NCI-H1048 (cell line): ENCODE measurements at regions not wholly inside any gene's neighbourhood (a gene's known extent, or its start where the extent isn't known, plus 50 kb on each side); places are given as distances from the start of the nearest gene placed in this dataset.

Source experiments
- DNase-seq: peaks from one replicate; lab custom pipeline; 2025; lab: John Stamatoyannopoulos, UW

DNA sequence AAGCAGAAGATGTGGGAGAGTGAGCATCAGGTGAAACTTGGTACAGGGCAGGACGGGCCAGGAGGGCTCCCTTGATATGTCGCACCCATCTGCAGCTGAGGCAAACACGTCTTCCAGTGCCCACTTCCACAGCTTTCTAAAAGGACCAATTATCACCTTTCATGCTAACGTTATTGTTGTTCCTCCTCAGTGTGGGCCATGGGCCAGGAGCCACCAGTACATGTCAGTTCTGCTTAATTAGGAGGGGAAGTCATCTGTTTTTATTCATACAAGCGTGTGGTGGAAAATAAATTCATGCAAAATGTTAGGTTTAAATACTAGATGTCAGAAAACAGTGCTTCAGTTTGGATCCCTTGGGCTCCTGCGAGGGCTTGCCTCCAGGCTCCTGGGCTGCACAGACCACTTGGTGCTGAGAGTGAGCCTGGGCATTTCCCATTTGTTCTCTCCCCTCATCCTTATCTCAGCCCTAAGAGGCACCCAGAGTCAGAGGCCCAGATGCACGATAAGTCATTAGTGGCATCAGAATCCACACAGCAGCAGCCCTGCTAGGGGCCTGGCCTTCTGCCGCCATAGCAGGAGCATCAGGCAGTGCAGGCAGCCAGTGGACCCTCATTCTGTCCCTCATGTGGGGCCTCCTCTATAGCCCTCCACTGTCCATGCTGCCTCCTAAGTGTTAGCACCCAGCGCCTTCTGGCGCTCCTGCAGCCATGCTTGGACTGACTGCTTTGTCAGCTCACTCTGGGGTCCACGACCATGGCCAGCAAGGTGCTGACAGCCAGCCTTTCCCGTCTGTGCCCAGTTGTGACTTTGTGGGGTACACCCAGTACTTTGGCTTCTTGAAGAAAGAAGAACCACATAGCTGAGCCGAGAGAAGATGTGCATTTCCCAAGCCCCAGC lies 539.8 kb upstream of the RAB6C start:
- no peak for DNase-seq

GRCh38 chr2:129441610-129442009 lies 537.9 kb upstream of the RAB6C start:
- DNase-seq = no peak

- DNase-seq = no peak
Measured at GRCh38 chr2:129443235-129443864, 536.1 kb upstream of the RAB6C start.

DNA sequence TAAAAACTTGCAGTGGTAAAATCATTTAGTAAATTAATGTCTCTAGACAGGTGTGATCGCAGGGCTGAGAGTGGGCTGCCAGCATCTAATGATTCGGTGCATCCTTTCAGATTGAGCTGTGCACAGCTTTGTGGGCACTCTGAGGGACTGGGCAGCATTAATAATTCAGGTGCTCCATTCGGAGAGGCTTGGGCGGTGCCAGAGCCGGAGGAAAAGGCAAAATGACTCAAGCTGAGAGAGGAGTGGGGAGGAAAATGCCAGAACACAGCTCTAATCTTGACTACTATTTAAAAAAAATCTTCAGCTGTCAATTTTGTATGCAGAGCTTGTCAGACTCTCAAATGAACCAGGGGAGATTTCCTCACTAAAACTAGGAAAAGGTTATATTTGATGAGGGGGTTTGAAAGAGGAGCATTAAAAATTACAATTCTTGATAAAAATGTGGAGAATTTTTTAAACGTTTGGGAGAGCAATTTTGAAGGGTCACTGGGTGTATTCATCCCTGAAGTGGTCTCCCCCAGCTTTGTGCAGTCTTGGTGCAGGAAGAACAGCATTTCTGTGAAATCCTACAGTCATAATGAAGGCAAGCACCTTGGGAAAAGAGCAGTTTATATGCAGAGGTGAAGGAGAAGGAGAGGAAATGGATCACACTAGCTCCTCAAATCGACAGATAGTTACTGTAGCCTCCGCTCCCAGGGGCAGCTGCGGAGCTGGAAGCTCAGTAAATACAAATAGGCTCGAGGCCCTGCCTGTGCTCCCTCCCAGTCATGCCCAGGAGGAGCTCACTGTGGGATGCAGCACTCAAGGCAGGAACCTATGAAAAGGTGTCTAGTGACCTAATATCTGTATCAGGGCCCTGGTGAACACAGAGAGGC lies 535.4 kb upstream of the RAB6C start:
- DNase-seq = no peak

- no peak for DNase-seq
Measured at GRCh38 chr2:129444751-129445150, 534.7 kb upstream of the RAB6C start.

DNA sequence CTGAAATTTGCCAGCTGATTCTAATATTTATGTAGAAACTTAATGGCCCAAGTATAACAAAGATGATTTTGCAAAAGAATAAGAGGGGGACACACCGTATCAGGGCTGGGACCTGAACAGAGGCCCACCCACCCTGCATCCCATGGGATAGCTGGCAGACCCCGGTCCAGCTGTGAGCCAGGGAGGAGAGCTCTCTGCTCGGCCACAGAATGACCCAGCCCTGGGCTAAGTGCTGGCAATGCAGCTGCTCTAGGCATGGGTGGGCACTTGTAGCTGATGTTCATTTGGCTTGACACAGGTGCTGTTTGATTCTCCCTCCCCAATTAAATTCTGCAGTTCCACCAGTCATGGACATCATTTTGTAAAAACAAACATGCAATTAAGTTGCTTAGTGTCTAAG lies 522.8 kb upstream of the RAB6C start:
- DNase-seq = no peak

GRCh38 chr2:129457277-129457818 lies 522.1 kb upstream of the RAB6C start:
- DNase-seq = no peak

DNA sequence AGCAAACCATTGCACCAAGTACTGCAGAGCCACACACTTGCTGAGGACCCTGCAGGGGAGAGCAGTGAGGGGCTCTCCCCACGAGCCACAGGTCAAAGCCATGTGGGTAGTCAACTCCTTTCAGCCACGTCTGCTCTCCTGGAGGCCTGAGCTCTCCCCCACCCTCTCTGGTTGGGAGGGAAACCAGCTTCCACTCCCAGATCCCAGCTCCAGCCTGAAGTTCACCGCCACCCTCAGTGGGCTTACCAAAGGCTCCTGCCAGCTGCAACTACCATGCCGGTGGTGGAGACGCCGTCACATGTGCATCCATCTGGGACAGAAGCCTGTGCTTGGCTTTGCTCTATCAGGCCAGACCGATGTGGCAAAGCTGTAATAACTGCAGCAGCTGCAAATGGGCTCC lies 521.5 kb upstream of the RAB6C start:
- no peak for DNase-seq

GRCh38 chr2:129458436-129458835 lies 521.0 kb upstream of the RAB6C start:
- DNase-seq = no peak

GRCh38 chr2:129459200-129459876 lies 520.1 kb upstream of the RAB6C start:
- DNase-seq = no peak

DNA sequence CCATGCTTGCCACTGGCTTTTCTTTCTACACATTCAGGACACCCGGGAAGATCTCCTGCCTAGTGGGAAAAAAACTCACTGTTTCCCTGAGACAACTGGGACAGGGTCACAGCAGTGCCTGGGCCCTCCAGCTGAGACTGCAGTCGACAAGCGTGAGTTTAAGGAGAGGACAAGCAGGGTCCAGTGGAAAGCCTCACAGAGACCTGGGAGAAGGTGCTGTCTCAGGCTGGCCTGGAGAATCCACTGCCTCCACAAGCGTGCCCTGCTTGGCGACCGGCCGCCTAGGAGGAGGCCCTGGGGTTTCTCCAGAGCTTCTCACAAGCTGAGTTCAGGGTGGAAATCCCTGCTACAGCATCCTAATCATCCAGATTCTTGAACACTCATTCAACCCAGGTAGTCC lies 519.6 kb upstream of the RAB6C start:
- no peak for DNase-seq

- DNase-seq = no peak
Measured at GRCh38 chr2:129460299-129461198, 518.9 kb upstream of the RAB6C start.

DNA sequence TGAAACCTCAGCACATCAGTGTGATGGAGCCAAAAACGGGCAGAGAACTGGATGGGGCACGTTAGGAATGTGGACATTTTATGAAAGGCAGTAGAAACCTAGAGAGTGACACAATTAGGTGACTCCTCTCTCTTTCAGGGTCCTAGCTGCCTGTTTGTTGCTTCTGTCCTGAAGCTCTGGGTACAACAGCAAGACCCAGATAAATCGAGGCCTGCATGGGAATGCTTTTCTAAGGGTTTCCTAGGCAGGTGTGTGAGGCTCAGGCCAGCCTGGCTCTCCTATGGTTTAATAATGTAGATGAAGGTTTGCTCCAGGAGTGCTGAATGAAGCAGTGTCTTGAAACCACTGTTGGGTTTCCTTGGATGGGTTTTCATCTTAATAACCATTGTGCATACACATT lies 517.1 kb upstream of the RAB6C start:
- no peak for DNase-seq

DNA sequence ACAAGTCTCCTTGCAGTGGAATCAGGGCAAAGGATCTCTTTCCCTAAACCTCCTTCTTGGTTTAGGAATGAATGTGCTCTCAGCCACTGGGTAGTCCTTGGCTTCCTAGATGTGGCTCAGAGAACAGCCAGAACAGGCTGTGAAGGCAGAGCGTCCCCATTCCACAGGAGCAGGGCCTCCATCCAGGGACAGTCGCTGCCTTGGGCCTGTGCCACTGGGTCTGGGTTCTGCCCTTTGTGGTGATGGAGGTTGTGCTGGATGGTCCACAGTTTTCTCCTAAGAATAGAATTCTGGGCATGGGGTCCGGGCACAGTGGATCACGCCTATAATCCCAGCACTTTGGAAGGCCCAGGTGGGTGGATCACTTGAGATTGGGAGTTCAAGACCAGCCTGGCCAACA lies 516.5 kb upstream of the RAB6C start:
- DNase-seq = no peak

DNA sequence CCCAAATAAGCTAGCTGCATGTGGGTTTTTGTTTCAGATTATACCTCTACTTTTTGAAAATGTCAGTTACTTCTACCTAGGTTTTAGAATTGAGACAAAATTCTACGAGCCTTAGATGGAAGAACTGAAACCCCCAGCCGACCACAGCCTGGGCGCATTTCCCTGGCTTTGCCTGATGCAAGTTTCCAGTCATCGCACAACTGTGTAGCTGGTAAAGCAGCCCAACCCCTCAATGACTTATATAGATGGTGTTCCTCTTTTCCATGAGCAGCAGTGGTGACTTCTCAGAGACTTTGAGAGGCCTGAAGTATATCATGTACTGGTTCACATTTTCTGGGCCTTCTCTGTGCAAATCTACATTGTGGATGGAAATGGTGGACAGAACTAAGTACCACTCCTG lies 515.4 kb upstream of the RAB6C start:
- no peak for DNase-seq

DNA sequence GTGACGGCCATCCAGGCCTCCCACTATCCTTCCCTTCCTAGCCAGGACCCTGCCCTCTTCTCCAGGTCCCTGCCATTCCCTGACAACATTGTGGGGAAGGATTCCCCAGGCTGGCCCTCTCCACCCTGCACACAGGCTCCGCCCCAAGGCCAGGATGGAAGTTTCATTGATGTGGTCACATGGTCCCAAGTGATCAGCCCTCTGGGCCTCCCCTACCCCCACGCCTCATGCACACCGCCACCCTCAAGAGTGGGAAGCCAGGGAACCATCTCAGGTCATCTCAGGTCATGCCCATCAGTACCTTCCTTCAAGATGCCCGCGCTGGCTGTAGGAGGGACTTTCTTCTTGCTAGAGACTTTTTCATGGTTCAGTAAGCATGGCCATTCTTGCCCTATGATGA lies 514.8 kb upstream of the RAB6C start:
- no peak for DNase-seq

GRCh38 chr2:129465045-129465444 lies 514.4 kb upstream of the RAB6C start:
- DNase-seq = no peak

DNA sequence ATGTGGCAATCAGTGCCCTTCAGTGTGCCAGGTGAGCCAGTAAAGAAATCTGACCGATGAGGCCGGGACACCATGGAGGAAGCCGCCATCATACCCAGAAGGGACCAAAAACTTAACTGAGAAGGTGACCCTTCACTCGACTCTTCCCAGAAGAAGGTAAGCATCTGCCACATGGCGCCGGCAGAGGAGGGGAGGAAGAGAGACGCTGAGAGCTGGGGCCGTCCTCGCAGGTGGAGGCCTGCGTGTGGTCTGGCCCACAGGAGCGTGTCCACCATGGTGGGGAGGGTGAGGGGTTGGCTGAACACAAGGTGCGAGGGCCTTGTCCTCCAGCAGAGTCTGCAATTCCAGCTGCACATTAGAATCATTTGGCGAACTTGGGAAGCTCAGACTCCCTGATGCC lies 513.1 kb upstream of the RAB6C start:
- no peak for DNase-seq

- no peak for DNase-seq
Measured at GRCh38 chr2:129467012-129467779, 512.3 kb upstream of the RAB6C start.

DNA sequence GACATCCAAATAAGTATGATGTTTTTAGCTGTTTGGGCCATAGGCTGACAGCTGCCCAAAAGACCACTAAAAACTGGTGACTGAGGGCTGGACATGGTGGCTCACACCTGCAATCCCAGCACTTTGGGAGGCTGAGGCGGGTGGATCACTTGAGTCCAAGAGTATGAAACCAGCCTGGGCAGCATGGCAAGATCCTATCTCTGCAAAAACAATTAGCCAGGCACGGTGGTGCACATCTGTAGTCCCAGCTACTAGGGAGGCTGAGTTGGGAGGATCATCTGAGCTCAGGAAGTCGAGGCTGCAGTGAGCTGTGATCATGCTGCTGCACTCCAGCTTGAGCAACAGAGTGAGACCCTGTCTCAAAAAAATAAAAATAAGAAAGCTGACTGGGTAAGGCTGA lies 511.5 kb upstream of the RAB6C start:
- DNase-seq = no peak
